HS-5 (cell line): ENCODE measurements at regions not wholly inside any gene's neighbourhood (a gene's known extent, or its start where the extent isn't known, plus 50 kb on each side); places are given as distances from the start of the nearest gene placed in this dataset.

Source experiments
- DNase-seq: peaks from one replicate; pipeline ENCODE4 v3.0.0-alpha.2; 2012; ENCODE audit warnings: low read depth

DNA sequence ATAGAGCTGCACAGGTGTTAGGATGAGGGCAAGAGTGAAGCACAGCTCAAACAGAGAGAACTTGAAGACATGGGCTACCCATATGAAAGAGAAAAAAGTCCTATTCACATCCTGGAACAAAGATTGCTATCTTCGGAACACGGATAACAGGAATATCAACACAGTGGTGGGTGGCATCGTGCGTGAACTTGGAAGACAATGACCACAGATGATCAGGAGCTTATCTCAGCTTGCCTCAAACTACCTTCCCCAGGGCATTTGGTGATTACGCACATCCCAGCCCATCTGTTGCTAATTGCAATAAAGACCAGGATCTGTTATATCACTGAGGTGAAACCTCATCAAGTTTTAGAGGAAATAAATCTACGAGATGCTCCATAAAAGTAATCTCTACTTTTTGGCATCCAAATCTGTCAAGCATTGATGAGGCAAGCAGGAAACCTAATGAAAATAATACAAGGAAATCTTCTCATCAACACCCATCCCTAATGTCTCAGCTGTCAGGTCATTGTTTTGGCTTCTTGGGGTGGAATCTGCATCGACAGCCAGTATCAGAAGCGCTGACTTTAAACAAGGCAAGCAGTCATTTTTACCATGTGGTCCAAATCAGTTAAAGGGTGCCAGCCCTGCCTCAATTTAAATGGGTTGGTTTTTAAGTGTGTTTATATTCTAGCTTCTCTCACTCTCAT, 188.2 kb downstream of the SPCS3 start:
- no peak for DNase-seq

DNA sequence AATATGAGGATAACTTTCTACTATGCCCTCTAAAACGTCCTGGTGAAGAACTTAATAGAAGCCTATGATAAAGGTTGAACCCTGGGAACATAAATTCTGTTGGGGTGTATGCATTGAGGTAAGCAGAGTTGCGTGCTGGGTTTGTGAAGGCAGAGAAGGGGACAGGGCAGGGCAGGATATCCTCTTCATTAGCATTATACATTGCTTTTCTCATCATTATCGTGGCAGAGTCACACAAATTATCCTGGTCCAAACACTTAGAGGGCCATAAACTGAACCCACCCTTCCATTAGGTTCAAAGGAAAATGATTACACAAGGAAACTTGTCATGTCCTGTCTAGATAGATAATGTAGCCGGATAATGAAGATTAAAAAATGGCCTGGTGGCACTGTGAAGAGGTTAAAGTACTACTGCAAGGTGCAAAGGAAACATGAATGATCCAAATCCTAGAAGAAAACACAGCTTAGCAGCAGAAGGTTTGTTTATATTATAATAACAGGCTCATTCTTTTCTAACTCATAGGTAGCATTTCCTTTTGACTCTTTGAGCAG, 189.1 kb downstream of the SPCS3 start:
- no peak for DNase-seq

DNA sequence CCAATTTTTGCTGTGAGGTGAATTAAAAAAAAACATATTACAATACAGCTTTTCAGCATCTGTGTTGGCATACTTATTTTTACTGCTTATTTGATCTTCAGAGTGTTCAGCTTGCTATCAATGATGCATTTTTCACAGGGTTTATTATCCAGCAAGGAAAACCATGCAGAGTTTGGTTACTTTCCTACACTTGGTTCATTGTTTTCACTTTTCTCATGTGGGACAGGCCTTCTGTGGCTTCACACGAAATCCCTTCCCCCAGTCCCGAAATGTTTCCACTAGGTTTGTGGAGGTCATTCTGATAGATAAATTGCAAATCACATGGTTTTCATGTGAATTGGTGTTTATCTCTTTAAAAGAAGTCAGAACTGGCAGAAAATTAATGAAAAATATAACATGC, 205.8 kb downstream of the SPCS3 start:
- no peak for DNase-seq

DNA sequence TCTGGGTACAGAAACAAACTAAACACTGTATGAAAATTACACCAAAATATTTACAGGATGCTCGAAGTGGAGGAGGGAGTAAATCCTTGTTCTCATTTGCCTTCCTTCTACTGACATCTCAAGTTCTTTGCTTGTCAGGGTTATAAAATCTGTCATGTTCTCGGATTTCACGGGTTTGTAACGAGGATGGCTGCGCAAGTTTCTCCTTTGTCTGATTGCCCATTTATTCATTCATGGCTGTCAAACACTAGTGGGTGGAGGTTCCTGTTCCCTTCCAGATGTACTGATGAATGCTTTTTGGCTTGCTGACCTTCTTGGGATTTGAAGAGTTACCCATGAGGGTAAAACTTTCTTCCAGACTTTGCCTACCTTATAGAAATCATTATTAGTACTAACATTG, 206.9 kb downstream of the SPCS3 start:
- DNase-seq = no peak

DNA sequence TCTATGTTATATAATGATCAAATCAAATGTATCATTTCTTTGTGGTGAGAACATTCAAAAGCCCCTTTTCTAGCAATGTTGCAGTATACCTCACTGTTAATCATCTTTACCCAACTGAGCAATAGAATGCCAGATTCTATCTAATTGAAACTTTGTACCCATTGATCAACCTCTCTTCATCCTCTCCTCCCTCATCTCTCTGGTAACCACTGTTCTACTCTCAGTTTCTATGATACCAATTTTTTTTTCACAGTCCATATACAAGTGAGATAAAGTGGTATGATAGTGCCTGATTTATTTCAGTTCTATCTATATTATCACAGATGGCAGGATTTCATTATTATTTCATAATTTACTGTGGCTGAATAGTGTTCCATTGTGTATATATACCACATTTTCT, 209.8 kb downstream of the SPCS3 start:
- no peak for DNase-seq

DNA sequence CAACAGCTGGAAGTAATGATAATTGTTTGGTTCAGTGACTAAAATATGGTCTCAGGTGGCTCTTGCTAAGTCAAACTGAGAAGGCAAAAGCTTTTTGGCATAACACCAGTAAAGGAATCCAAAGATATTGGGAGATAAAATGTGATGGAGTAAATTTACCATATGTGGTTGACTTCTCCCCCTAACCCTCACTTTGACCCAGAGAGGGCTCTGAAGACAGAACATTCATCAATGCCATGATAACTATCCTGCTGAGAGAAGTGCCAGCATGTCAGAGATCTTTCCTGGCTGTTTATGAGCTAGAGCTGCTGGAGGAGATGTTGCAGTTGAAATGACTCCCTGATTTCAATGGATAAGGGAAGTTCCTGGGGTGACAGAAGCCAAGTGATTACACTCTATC, 213.4 kb downstream of the SPCS3 start:
- DNase-seq = no peak

DNA sequence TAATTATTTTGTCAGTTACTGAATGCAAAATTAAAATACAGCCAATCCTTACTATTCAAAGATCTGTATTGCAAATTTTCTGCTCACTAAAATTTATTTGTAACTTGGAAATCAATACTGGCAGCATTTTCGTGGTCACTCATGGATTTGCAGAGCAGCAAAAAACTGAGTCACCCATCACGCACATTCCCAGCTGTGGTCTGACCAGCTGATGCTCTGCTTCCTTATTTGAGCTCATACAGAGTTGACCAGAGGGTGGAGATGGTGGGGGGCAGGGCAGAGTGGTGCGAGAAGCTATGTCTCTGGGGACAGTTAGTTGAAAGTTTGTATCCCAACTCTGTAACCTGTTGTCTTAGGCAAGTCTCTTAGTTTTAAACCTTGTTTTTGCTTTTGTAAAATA, 214.8 kb downstream of the SPCS3 start:
- peak; percentile 54 for DNase-seq

DNA sequence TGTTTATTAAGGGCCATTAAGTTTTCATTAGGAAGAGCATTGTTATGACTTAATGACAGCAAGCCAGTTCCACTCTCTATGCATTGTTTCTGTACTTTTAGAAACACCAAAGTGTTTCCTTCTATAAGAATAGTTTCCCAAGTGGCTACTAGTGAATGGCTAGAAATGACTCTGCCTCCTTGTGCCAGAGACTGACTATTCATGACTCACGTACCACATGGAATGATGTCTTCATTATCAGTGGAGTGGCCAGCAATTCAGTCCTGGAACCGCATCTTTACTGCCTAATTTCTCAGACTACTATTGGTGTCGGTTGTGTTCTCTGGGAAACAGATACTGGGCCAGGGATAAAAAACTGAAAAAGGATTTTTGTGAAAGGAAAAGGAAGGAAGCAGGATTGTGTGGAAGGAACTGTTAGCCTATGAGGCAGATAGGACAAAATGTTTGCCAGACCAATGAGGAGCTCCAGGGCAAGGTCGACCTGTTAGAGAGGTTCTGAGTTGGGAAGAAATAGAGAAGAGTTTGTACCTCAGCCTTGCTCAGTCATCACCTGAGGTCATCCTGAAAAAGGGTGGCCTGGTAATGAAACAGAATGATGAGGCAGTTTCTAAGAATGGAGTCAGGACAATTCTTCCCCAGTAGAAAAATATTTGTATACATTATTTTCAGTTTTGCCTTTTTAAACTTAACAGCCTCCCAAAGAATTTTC, 218.6 kb downstream of the SPCS3 start:
- peak; percentile 79 for DNase-seq

DNA sequence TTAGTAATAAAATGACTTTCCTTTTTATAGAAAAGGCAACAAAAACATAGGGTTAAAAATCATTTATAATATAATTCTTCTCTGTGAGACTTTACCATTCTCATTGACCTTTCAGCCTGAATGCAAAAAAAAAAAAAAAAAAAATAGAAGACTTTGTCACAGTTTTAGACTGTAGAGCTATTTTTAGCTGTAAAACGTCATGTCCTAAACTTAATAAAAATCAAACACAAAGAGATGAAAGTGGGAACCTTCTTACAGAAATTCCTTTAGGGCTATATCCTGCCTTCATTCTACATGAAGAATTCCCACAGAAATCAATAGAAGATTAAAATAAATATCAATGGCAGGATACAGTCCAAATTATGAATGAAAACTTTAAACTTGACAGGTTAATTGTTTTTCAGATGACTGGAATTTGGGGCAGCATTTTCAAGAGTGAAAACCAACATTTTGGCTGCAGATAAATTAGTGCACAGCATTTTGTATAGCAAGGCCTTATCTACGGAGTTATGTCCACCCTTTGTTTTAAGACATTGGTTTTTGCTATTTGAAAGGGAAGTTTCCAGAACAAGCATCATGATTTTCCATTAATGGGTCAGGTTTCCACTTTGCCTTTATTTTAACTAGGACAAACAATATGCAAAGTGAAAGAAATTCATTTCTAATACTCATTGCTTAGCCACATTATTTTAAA, 219.5 kb downstream of the SPCS3 start:
- no peak for DNase-seq

DNA sequence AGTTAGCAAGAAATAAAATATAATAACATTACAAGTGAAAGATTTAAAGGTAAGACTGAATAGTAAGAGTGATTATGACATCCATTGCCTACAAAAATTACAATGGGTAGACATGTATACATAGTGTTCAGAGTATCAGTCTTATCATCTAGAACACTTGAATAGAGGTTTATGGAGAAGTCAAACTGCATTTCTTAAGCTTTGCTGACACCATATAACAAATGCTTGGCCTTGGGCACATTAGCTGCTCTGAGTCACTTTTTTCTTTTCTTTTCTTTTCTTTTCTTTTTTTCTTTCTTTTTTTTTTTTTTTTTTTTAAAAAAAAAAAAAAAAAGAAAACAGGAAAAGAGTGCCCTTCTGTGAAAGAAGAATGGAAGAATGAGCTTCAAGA, 220.0 kb downstream of the SPCS3 start:
- DNase-seq = no peak

DNA sequence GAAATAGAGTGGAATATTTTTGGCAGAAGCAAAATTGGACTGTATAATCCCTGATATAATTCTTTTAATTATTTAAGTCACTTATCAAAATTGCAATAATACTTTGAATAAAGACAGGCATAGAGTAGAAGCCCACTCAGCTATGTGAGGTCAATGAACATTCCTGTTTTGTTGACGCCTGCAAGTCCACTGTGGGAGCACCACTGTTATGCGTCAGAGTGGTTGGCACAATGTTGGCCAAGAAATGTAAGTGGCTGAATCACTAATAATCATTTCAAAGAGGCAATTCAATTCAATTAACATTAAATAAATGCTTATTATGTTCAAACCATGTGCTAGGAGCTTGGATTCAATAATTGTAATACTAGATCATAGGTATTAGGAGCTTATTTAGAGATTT, 221.0 kb downstream of the SPCS3 start:
- no peak for DNase-seq

DNA sequence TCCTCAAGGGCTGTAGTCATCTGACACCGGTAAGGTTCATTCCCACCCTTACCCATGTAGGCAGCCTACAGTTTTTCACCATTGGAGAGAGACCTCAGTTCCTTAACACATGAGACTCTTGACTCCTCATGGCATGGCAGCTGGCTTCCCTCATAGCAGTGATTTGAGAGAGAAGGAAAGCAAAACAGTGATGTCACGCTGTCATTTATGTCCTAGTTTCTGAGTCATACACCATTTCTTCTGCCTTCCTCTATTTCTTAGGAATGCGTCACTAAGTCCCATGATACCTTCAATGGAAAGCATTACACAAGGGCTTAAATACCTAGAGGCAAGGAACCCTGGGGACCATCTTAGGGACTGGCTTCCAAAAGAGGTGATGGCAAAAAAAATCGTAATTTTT, 226.1 kb downstream of the SPCS3 start:
- no peak for DNase-seq

DNA sequence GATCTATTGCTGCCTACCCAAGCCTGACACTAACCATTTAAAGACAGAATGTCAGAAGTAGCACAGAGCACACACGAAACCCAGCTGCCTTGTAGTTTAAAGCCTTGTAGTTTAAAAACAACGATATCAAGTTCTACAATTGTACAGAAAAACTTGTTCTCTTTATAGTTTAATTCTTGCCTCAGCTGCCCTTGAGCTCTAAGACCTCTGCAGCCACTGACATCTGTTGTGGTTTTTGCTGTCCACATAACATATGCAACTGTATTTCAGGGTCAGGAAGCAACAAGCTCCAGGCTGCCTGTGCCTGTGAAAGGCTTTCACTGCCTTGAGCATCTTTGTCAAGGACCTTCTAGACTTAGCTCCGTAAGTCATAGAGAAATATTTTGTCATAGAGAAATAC, 227.2 kb downstream of the SPCS3 start:
- no peak for DNase-seq

DNA sequence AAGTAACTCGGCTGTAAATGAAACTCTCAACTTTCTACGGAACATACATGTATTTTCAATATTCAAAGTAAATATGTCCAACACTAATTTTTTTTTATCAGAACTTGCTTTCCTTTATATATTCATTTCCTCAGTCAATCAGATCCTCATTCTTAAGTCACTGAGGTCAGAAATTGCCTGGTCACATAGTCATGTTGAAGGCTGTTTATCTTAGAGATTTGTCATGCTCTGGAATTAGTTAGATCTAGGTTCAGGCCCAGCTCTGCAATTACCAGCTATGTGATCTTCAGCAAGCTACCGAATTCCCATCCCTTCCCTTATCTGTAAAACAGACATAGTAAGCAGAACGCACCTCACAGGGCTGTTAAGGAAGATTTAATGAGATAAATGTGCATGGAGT, 228.8 kb downstream of the SPCS3 start:
- DNase-seq = peak; percentile 47

DNA sequence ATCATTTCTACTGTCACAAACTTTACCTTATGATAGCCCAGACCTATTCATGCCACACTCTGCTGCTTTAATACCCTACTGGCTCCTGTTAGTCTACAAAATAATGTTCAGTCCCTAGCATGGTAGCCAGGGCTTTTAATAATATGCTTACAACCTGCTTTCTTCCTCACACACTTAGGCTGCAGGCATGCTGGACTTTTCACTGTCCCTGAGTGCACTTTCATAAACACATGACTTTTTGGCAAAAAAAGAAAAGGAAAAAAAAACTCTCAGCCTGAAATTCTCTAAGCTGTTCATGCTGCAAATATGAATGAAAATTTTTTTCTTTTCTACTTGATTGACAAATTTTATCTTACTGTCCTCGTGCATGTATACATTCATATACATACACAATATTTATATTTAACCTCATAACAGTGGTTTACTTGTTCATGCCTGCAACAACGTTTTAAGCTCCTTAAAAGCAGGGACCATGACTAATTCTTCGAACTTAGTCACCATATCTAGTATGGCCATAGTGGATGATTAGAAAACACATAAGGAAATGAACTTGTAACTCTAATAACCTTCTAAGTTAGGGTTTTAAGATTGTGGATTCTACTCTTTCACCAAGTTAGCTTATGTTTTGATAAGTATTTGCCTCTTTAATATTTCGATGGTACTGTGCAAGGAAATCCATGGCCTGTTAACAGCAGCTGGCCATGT, 229.5 kb downstream of the SPCS3 start:
- DNase-seq = no peak

DNA sequence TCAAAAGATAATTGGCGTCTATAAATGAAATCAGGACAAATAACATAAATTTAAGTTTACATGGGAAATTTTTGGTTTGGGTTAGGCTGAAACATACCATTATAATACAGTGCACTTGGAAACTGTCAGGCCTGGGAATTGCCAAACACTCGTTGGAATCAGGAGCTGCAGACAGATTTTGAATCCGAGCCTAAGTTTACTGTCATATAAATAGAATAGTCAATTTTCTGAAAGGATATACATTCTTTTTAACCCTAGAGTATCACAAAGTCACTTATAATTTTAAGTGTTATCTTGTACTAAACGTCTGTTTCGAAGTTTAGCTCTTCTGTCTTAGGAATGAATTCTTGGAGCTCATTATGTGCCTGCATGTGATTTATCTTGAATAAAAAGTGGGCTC, 234.1 kb downstream of the VEGFC start:
- DNase-seq = no peak

DNA sequence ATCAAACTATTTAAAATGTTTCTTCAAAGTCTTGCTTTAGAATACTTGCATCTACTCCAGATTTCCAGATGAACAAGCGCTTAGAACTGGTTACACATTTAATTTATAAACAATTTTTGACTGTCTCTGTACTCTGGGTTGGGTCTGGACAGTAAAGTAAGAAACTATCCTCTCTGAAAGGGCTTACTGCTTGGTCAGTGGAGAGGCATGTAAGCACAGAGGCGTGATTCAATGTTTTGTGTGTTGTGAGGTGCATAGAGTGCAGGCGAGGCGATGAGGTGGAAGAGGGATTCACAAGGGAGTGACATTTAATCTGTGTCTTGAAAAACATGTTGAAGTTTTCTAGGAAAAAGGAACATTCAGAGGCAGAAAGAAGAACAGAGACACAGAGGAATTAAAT, 231.4 kb downstream of the VEGFC start:
- no peak for DNase-seq

DNA sequence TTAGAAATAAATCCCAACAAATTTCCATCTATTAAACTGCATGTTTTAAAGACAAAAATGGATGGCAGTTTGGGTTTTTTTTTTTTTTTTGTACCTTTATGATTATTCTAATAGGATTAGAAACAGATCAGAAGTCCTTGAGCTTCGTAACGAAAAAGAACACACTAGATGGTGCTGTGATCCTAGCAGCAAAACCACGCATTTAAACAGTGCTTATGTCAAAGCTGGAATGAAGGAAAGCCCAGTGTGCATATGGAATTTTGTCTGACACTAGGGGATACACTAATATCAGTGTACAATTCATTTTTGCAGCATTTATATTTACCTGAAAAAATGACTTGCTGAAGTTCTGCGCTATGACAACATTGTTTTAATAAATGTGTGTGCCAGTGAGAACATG, 229.1 kb downstream of the VEGFC start:
- DNase-seq = no peak

DNA sequence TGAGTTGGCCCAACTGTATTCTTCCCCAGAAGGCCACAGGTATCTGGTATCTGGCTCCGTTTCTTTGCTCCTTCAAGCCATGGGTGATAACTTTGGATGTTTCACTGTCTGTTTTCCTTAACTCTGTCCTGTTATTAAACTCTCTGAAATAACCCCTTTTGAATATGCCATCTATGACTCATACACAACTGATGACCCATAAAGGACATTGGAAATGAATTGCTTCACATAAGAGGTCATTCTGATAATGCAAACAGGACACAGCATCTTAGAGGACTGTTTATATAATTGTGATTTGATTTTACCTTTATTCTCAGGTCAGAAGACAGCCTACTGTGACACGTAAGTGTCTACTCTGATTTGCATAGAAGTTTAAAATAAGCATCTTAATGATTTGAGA, 227.7 kb downstream of the VEGFC start:
- DNase-seq = no peak

DNA sequence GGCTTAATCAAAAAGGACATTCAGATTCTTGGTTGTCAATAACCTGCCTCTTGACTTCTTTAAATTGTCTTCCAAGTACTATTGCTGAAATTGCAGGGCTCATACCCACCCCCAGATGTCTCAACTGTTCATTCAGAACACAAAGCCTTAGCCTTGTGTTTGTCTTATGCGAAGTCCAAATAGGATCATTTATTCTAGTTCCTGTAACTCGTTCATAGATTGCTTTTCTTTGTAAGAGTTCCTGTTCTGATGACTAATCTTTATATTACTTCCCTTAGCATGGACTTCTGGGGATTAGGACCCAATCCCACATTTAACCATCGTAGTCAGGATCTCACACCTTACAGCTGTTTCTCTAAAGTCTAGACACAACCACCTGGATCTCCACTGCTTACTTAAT, 226.0 kb downstream of the VEGFC start:
- no peak for DNase-seq

DNA sequence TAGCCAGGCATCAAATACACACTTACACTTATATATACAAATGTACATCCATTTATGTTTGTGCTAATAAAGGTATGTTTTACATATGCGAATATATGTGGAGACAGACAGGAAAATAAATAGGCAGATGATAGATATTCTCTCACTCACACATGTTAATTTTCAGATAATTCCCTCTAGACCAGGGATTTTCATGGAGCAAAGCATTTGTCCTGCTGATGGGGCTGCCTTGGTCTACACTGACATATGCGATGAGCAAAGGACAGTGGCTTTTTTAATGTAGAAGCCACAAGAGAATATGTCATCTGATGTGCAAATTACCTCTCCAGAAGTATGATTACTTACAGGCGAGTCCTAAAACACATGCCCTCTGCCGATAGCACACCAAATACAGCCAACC, 224.5 kb downstream of the VEGFC start:
- DNase-seq = no peak

DNA sequence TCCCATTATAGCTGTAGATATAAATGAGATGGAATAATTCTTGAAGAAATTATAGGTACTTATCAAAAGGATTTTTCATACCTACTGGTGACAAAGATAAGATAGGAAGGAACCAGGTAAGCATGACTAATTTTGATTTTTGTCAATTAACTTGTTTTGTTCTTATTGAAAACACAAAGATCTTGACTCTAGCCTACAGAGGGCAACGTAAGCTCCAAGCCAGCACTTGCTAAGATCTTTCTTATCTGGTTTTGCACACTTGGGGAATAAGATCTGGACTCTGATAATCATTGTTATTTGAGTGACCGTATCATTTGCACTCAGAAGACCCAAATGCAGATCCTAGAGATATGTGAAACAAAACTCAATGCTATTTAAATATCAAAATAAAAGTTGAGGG, 223.4 kb downstream of the VEGFC start:
- DNase-seq = no peak

DNA sequence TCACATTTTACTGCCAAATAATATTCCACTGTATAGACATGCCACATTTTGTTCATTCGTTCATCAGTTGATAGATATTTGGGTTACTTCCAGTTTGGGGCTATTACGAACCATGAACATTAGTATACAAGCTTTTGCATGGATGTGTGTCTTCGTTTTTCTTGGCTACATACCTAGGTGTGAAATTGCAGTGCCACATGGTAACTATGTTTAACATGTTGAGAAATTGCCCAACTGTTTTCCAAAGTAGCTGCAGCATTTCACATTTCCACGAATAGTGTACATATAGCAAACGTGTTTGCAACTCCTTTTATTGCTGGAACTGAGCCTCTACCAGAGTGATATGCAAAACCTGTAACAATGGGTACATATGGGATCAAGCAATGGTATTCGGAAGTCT, 221.5 kb downstream of the VEGFC start:
- DNase-seq = no peak
